Trophoblast cell (in vitro differentiated cells and primary cell): ENCODE measurements at regions not wholly inside any gene's neighbourhood (a gene's known extent, or its start where the extent isn't known, plus 50 kb on each side); places are given as distances from the start of the nearest gene placed in this dataset.
"Not testable (repeated sequence)": the region's sequence is repeated elsewhere in the genome, so short reads cannot be mapped to it uniquely, and the experiment has no call there.

ENCODE experiments used
- DNase-seq, 2 donors: peaks; one replicate each; pipeline ENCODE4 v3.0.0-alpha.2; 2016
- H2AFZ ChIP-seq: 2 replicates; pipeline ENCODE4 v1.6.1; 2013; ENCODE audit warnings: low read length, moderate library complexity, mild to moderate bottlenecking; ENCODE audit not compliant: insufficient read depth, poor library complexity
- H2AK5ac ChIP-seq: 2 replicates; pipeline ENCODE4 v1.6.1; 2013; ENCODE audit warnings: mild to moderate bottlenecking, low read length
- H2BK120ac ChIP-seq: 2 replicates; pipeline ENCODE4 v1.6.1; 2013; ENCODE audit warnings: low read length, mild to moderate bottlenecking, moderate library complexity; ENCODE audit not compliant: insufficient read depth, poor library complexity
- H2BK12ac ChIP-seq: 2 replicates; pipeline ENCODE4 v1.6.1; 2013; ENCODE audit warnings: mild to moderate bottlenecking, low read length, moderate library complexity
- H2BK5ac ChIP-seq: 2 replicates; pipeline ENCODE4 v1.6.1; 2013; ENCODE audit warnings: low read length, low read depth, moderate library complexity, mild to moderate bottlenecking; ENCODE audit not compliant: poor library complexity
- H3K14ac ChIP-seq: 2 replicates; pipeline ENCODE4 v1.6.1; 2013; ENCODE audit warnings: mild to moderate bottlenecking, low read length
- H3K18ac ChIP-seq: 2 replicates; pipeline ENCODE4 v1.6.1; 2013; ENCODE audit warnings: mild to moderate bottlenecking, low read length
- H3K23ac ChIP-seq: 2 replicates; pipeline ENCODE4 v1.6.1; 2013; ENCODE audit warnings: low read length
- H3K27ac ChIP-seq: 2 replicates; pipeline ENCODE4 v1.5.1; 2013; ENCODE audit warnings: low read depth, mild to moderate bottlenecking, inconsistent platforms, low read length, moderate library complexity
- H3K27me3 ChIP-seq: 2 replicates; pipeline ENCODE4 v1.6.1; 2013; ENCODE audit warnings: inconsistent platforms, mild to moderate bottlenecking, low read length, moderate library complexity; ENCODE audit not compliant: insufficient read depth
- H3K36me3 ChIP-seq, 2 experiments: 1 replicate in 1 of 2; 2 replicates in 1 of 2; pipeline ENCODE4 v1.6.1; 2013; ENCODE audit warnings: low read length in 2 of 2, mild to moderate bottlenecking in 2 of 2, moderate library complexity in 1 of 2; ENCODE audit not compliant: insufficient read depth in 2 of 2, control insufficient read depth in 1 of 2
- H3K4ac ChIP-seq: 2 replicates; pipeline ENCODE4 v1.6.1; 2013; ENCODE audit warnings: low read depth, mild to moderate bottlenecking, low read length, moderate library complexity
- H3K4me1 ChIP-seq, 2 experiments: 1 replicate in 1 of 2; 2 replicates in 1 of 2; pipeline ENCODE4 v1.6.1; 2013; ENCODE audit warnings: low read length in 2 of 2, mild to moderate bottlenecking in 2 of 2, moderate library complexity in 1 of 2; ENCODE audit not compliant: insufficient read depth in 2 of 2, control insufficient read depth in 1 of 2
- H3K4me2 ChIP-seq: 2 replicates; pipeline ENCODE4 v1.6.1; 2013; ENCODE audit warnings: inconsistent platforms, mild to moderate bottlenecking, low read length, moderate library complexity
- H3K4me3 ChIP-seq: 2 replicates; pipeline ENCODE4 v1.5.1; 2013; ENCODE audit warnings: mild to moderate bottlenecking, low read depth, low read length, inconsistent platforms
- H3K79me1 ChIP-seq: one replicate; pipeline ENCODE4 v1.6.1; 2013; ENCODE audit warnings: low read length
- H3K79me2 ChIP-seq: 2 replicates; pipeline ENCODE4 v1.6.1; 2013; ENCODE audit warnings: low read length, mild to moderate bottlenecking; ENCODE audit not compliant: control insufficient read depth, insufficient read depth, poor library complexity
- H3K9ac ChIP-seq: 2 replicates; pipeline ENCODE4 v1.6.1; 2013; ENCODE audit warnings: mild to moderate bottlenecking, low read length
- H3K9me3 ChIP-seq: 2 replicates; pipeline ENCODE4 v1.6.1; 2013; ENCODE audit warnings: low read depth, mild to moderate bottlenecking, control low read depth, inconsistent platforms, low read length; ENCODE audit not compliant: insufficient read depth
- H4K12ac ChIP-seq: 2 replicates; pipeline ENCODE4 v1.6.1; 2013; ENCODE audit warnings: low read depth, mild to moderate bottlenecking, low read length, moderate library complexity
- H4K8ac ChIP-seq: 2 replicates; pipeline ENCODE4 v1.6.1; 2013; ENCODE audit warnings: low read depth, mild to moderate bottlenecking, low read length, moderate library complexity
- H4K91ac ChIP-seq: one replicate; pipeline ENCODE4 v1.6.1; 2013; ENCODE audit warnings: low read depth, mild to moderate bottlenecking, low read length, moderate library complexity
- WGBS: extraction: QIAGEN DNeasy Blood & Tissue Kit; methylation state at CpG from one replicate; pipeline ENCODE4 v1.1.7; 2013; ENCODE audit warnings: missing lambda C conversion rate; ENCODE audit not compliant: insufficient read length, insufficient coverage; ENCODE audit errors: extremely low coverage; 5-methylcytosine and 5-hydroxymethylcytosine counted together

DNA sequence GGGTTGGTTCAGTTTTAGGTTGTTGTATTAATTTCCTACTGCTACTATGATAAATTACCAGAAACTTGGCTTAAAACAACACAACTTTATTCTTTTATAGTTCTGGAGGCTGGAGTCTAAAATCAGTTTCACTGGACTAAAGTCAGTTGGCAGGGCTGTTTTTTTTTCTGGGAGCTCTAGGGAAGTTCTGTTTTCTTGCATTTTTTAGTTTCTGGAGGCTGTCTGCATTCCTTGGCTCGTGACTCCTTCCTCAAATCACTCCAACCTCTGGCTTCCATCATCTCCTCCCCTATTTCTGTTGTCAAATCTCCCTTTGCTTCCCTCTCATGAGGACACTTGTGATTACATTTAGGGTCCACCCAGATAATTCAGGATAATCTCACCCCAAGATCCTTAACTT lies 51.3 kb upstream of the SUB1 start:
- Histone ChIP-seq H4K91ac (no peak overlapping the region), H3K36me3 (no peaks in the 10 kb centered on the region), H4K8ac (no peak overlapping the region), H2BK12ac (no peak overlapping the region), H2BK5ac (no peak overlapping the region), H3K18ac (no peak overlapping the region), H2BK120ac (no peak overlapping the region), H3K4me2 (no peak overlapping the region), H2AFZ (no peak overlapping the region), H3K4me3 (no peak overlapping the region), H3K79me2 (no peaks in the 10 kb centered on the region), H3K4me1 (peaks cover 6 to 7% of the 10 kb centered on the region in 2 experiments), H2AK5ac (no peak overlapping the region), H3K79me1 (peaks cover 2% of the 10 kb centered on the region), H3K4ac (no peak overlapping the region), H3K27ac (no peak overlapping the region), H3K9ac (no peak overlapping the region), H3K23ac (no peak overlapping the region), H3K14ac (no peak overlapping the region), H3K27me3 (no peaks in the 10 kb centered on the region), H3K9me3 (no peaks in the 10 kb centered on the region), H4K12ac (no peak overlapping the region)
- WGBS: no CpG with 5 or more reads among the region's 1 CpG
- DNase-seq: no peak

GRCh38 chr5:32531885-32532520 lies 53.4 kb upstream of the SUB1 start:
- Histone ChIP-seq H2BK12ac (no peak overlapping the region), H3K79me2 (no peaks in the 10 kb centered on the region), H3K27me3 (no peaks in the 10 kb centered on the region), H3K36me3 (no peaks in the 10 kb centered on the region), H3K4me2 (peak overlapping the region; percentile 25), H3K14ac (no peak overlapping the region), H4K8ac (no peak overlapping the region), H4K91ac (no peak overlapping the region), H3K9me3 (no peaks in the 10 kb centered on the region), H2AFZ (no peak overlapping the region), H3K18ac (no peak overlapping the region), H3K27ac (no peak overlapping the region), H3K4ac (no peak overlapping the region), H2AK5ac (no peak overlapping the region), H3K9ac (no peak overlapping the region), H2BK120ac (no peak overlapping the region), H3K23ac (no peak overlapping the region), H3K79me1 (no peaks in the 10 kb centered on the region), H2BK5ac (no peak overlapping the region), H4K12ac (no peak overlapping the region), H3K4me1 (peaks cover 6 to 7% of the 10 kb centered on the region in 2 experiments), H3K4me3 (no peak overlapping the region)
- peak; percentile 93 to 94 for DNase-seq
- no CpG with 5 or more reads among the region's 8 CpGs for WGBS

DNA sequence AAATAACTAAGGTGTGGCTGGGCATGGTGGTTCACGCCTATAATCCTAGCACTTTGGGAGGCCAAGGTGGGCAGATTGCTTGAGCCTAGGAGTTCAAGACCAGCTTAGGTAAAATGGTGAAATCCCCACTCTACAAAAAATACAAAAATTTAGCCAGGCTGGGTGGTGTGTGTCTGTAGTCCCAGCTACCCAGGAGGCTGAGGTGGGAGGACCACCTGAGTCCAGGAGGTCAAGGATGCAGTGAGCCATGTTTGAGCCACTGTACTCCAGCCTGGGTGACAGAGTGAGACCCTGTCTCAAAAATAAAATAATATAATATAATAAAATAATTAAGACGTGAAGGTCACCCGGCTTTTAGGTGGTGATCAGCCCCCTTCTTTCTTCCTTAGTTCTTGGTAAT lies 58.0 kb upstream of the SUB1 start:
- H2BK12ac ChIP-seq, H3K14ac ChIP-seq, H4K91ac ChIP-seq, H3K4me3 ChIP-seq, H3K27ac ChIP-seq, H4K12ac ChIP-seq, H3K27me3 ChIP-seq, H3K18ac ChIP-seq, H2BK5ac ChIP-seq, H4K8ac ChIP-seq, H2AK5ac ChIP-seq, DNase-seq, H3K36me3 ChIP-seq, H3K4me2 ChIP-seq, H3K79me2 ChIP-seq, H3K23ac ChIP-seq, H2BK120ac ChIP-seq, H3K79me1 ChIP-seq, H3K9ac ChIP-seq, H3K9me3 ChIP-seq, H2AFZ ChIP-seq, H3K4me1 ChIP-seq, H3K4ac ChIP-seq: not testable (repeated sequence)
- WGBS: no CpG with 5 or more reads among the region's 3 CpGs

DNA sequence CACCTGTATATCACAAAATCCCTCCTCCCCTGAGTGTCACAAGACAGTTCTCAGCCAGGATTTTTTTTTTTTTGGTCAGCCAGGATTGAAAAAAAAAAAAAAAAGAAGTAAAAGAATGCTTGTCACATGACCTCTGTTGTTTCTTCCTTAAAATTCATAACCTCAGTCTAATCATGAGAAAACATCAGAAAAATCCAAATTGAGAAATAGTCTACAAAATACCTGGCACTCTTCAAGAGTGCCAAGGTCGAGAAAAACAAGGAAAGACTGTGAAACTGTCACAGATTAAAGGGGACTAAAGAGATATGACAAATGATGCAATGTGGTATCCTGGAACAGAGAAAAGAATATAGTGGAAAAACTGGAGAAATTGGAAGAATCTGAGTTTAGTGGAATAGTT lies 58.5 kb upstream of the SUB1 start:
- WGBS: no CpG with 5 or more reads among the region's 1 CpG
- Histone ChIP-seq H4K12ac (no peak overlapping the region), H3K23ac (no peak overlapping the region), H3K27me3 (no peaks in the 10 kb centered on the region), H3K9ac (no peak overlapping the region), H2AK5ac (no peak overlapping the region), H3K18ac (no peak overlapping the region), H4K91ac (no peak overlapping the region), H3K4ac (no peak overlapping the region), H2BK12ac (no peak overlapping the region), H3K4me2 (no peak overlapping the region), H4K8ac (no peak overlapping the region), H3K27ac (no peak overlapping the region), H3K9me3 (no peaks in the 10 kb centered on the region), H3K36me3 (no peaks in the 10 kb centered on the region), H3K79me1 (no peaks in the 10 kb centered on the region), H3K4me1 (peaks cover 0 to under 1% of the 10 kb centered on the region in 2 experiments), H3K79me2 (no peaks in the 10 kb centered on the region), H3K14ac (no peak overlapping the region), H2BK5ac (no peak overlapping the region), H3K4me3 (no peak overlapping the region), H2AFZ (no peak overlapping the region), H2BK120ac (no peak overlapping the region)
- peak in 1 of 2 donors; percentile 84 for DNase-seq
